ENCODE measurements at regions not wholly inside any gene's neighbourhood (a gene's known extent, or its start where the extent isn't known, plus 50 kb on each side); places are given as distances from the start of the nearest gene placed in this dataset.

GRCh38 chr1:213678348-213678747 is 309.4 kb upstream of the PROX1 start:
- Histone ChIP-seq H3K36me3 (ENCODE audit: insufficient read depth in 1 of 2, low read depth in 1 of 2) (no peaks in the 10 kb centered on the region), H3K27ac (no peak overlapping the region), H3K4me3 (no peak overlapping the region), H3K9me3 (no peaks in the 10 kb centered on the region), H3K27me3 (ENCODE audit: insufficient read depth in 3 of 3, low read length in 2 of 3) (no peaks in the 10 kb centered on the region), H3K4me1 (no peaks in the 10 kb centered on the region)
- no peak for TF ChIP-seq CTCF (IDR thresholded peaks at IDR 0.05)
- DNase-seq (no peak), ATAC-seq (no peak)
- intact Hi-C loops (cut with DNase I): no loop called here

- ATAC-seq (no peak), DNase-seq (no peak)
- no peak for TF ChIP-seq CTCF (IDR thresholded peaks at IDR 0.05)
- Histone ChIP-seq H3K9me3 (no peaks in the 10 kb centered on the region), H3K27me3 (ENCODE audit: insufficient read depth in 3 of 3, low read length in 2 of 3) (no peaks in the 10 kb centered on the region), H3K4me3 (no peak overlapping the region), H3K27ac (no peak overlapping the region), H3K4me1 (no peaks in the 10 kb centered on the region), H3K36me3 (ENCODE audit: insufficient read depth in 1 of 2, low read depth in 1 of 2) (no peaks in the 10 kb centered on the region)
- intact Hi-C loops (cut with DNase I): no loop called here
- WGBS, 3 donors: 74 to 87% (median 76%) methylated on average over 3 of the region's 3 CpGs
These were observed 309.0 kb upstream of the PROX1 start for GRCh38 chr1:213678753-213679152.

GRCh38 chr1:213679153-213679552 is 308.6 kb upstream of the PROX1 start:
- ATAC-seq: no peak
- 51 to 56% (median 54%) methylated on average over 3 of the region's 3 CpGs for WGBS, 3 donors
- no peak for DNase-seq
- Histone ChIP-seq H3K4me3 (no peak overlapping the region), H3K27ac (no peak overlapping the region), H3K4me1 (no peaks in the 10 kb centered on the region), H3K27me3 (ENCODE audit: insufficient read depth in 3 of 3, low read length in 2 of 3) (no peaks in the 10 kb centered on the region), H3K36me3 (ENCODE audit: insufficient read depth in 1 of 2, low read depth in 1 of 2) (no peaks in the 10 kb centered on the region), H3K9me3 (no peaks in the 10 kb centered on the region)
- intact Hi-C loops (cut with DNase I): no loop called here
- TF ChIP-seq CTCF (IDR thresholded peaks at IDR 0.05): no peak

- intact Hi-C loops (cut with DNase I): no loop called here
- Histone ChIP-seq H3K27ac (no peak overlapping the region), H3K4me3 (no peak overlapping the region), H3K27me3 (ENCODE audit: insufficient read depth in 3 of 3, low read length in 2 of 3) (no peaks in the 10 kb centered on the region), H3K36me3 (ENCODE audit: insufficient read depth in 1 of 2, low read depth in 1 of 2) (no peaks in the 10 kb centered on the region), H3K9me3 (no peaks in the 10 kb centered on the region), H3K4me1 (no peaks in the 10 kb centered on the region)
- DNase-seq (no peak), ATAC-seq (no peak)
- no peak for TF ChIP-seq CTCF (IDR thresholded peaks at IDR 0.05)
- WGBS, 3 donors: 85 to 90% (median 87%) methylated on average over 8 of the region's 8 CpGs
These were observed 307.0 kb upstream of the PROX1 start for GRCh38 chr1:213680677-213681325.

GRCh38 chr1:213681788-213682340 is 305.9 kb upstream of the PROX1 start:
- H3K4me3 ChIP-seq: no peak overlapping the region
- TF ChIP-seq CTCF (IDR thresholded peaks at IDR 0.05): no peak
- no peaks in the 10 kb centered on the region for H3K36me3 ChIP-seq (ENCODE audit: insufficient read depth in 1 of 2, low read depth in 1 of 2)
- H3K27ac ChIP-seq: no peak overlapping the region
- no peaks in the 10 kb centered on the region for H3K4me1 ChIP-seq
- H3K27me3 ChIP-seq (ENCODE audit: insufficient read depth in 3 of 3, low read length in 2 of 3): no peaks in the 10 kb centered on the region
- H3K9me3 ChIP-seq: no peaks in the 10 kb centered on the region
- WGBS, 3 donors: 90 to 93% (median 93%) methylated on average over 3 of the region's 3 CpGs
- intact Hi-C loops (cut with DNase I): no loop called here
- ATAC-seq (no peak), DNase-seq (no peak)

Data from psoas muscle (tissue), 7 donors.